Epidermal melanocyte (primary cell): ENCODE measurements at regions not wholly inside any gene's neighbourhood (a gene's known extent, or its start where the extent isn't known, plus 50 kb on each side); places are given as distances from the start of the nearest gene placed in this dataset.
"Not testable (repeated sequence)": the region's sequence is repeated elsewhere in the genome, so short reads cannot be mapped to it uniquely, and the experiment has no call there.

Experiments used
- DNase-seq: peaks from one replicate; pipeline ENCODE4 v3.0.0; 2011; ENCODE audit warnings: low spot score; ENCODE audit not compliant: insufficient read length

- no peak for DNase-seq
Measured at GRCh38 chr15:79157631-79158592, 67.3 kb upstream of the RASGRF1 start.

GRCh38 chr15:79156704-79157375 is 66.3 kb upstream of the RASGRF1 start:
- no peak for DNase-seq

DNA sequence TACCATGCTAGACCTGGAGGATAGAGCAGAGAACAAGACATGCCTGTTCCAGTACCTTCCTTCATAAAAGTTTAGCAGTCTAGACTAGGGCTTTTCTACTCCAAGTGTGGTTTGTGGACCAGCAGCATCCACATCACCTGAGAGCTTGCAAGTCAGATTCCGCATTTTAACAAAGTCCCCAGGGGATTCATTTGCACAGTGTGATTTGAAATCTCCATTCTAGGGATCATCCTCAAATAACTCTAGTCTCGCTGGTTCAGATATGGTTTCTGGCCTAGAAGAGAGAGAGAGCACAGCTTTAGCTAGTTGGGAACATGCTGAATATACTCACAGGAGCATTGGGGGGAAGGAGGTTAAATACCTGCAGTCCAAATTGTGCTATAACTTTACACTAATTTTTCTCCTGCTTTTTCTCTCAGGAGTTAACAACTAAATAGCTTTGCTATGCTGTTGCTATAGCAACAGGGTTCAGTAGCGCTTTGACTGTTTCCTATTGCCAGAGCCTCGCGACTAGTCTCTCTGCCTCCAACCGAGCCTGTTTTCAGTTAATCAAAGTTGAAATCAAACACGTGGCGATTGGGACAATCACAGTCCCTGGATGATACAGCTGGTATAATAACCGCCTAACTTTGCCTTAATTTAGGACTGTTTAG is 64.0 kb upstream of the RASGRF1 start:
- DNase-seq = no peak

DNA sequence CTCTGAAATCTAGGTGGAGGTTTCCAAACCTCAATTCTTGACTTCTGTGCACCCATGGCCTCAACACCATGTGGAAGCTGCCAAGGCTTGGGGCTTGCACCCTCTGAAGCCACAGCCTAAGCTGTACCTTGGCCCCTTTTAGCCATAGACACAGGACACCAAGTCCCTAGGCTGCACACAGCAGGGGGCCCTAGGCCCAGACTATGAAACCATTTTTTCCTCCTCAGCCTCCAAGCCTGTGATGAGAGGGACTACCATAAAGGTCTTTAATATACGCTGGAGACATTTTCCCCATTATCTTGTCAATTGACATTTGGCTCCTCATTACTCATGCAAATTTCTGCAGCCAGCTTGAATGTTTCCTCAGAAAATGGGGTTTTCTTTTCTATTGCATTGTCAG is 53.7 kb upstream of the RASGRF1 start:
- DNase-seq = not testable (repeated sequence)

DNA sequence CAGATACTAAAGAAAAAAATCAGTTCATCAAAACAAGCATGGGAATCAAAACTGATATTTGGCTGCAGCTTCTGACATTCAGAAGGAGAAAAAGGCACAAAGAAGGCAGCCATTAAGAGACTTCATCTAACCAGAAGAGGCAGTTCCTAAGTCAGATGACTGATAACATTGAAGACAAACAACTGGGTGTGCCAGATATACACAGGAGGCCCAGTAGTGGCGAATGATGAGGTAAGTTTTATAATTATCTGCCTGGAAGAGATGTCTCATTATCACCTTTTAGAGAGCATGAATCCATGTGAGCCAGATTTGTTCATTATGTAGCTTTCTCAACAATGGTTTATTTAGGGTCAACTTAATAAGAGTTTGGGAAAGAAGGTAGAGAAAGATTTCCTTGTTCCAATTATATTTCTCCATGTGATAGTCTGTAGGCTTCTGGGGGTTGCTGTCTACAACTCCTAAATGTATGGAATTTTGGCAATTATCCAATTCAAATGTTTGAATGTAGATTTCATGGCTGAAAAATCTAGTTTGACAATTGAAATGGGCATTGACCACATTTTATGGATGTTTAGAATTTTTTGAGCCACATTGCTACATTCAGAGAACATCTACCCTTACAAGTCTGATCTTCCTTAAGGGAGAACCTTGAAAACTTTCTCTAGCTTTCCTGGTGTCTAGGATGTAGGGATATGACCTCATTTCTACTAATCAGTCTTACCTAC is 50.4 kb upstream of the RASGRF1 start:
- no peak for DNase-seq
